Uterus (tissue), 2 donors: ENCODE measurements at regions not wholly inside any gene's neighbourhood (a gene's known extent, or its start where the extent isn't known, plus 50 kb on each side); places are given as distances from the start of the nearest gene placed in this dataset.

Experiments
- POLR2A ChIP-seq, 2 donors: fragments of 450-650 bp; IDR thresholded peaks; one replicate each; pipeline ENCODE4 v1.6.1; 2016; ENCODE audit warnings: antibody characterized with exemption in 2 of 2, mild to moderate bottlenecking in 1 of 2, moderate library complexity in 1 of 2
- TF ChIP-seq, protein P1 (sequence below), 4 experiments: fragments of 200-600 bp in 2 of 4; fragments of 450-650 bp in 2 of 4; sonication (generic) in 2 of 4; IDR thresholded peaks; one replicate each; pipeline ENCODE4 v1.5.1; 2016 to 2019; ENCODE audit warnings: antibody characterized with exemption in 4 of 4, mild to moderate bottlenecking in 2 of 4, moderate library complexity in 1 of 4

GRCh38 chr6:14348389-14348788 is 230.8 kb downstream of the CD83 start:
- no peak for TF ChIP-seq POLR2A (IDR thresholded peaks at IDR 0.05)
- TF ChIP-seq, protein P1, sequence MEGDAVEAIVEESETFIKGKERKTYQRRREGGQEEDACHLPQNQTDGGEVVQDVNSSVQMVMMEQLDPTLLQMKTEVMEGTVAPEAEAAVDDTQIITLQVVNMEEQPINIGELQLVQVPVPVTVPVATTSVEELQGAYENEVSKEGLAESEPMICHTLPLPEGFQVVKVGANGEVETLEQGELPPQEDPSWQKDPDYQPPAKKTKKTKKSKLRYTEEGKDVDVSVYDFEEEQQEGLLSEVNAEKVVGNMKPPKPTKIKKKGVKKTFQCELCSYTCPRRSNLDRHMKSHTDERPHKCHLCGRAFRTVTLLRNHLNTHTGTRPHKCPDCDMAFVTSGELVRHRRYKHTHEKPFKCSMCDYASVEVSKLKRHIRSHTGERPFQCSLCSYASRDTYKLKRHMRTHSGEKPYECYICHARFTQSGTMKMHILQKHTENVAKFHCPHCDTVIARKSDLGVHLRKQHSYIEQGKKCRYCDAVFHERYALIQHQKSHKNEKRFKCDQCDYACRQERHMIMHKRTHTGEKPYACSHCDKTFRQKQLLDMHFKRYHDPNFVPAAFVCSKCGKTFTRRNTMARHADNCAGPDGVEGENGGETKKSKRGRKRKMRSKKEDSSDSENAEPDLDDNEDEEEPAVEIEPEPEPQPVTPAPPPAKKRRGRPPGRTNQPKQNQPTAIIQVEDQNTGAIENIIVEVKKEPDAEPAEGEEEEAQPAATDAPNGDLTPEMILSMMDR (IDR thresholded peaks at IDR 0.05), result no peak
